SK-N-SH treated with all-trans-retinoic acid at 6 μM for 48 hours (cell line): ENCODE measurements at regions not wholly inside any gene's neighbourhood (a gene's known extent, or its start where the extent isn't known, plus 50 kb on each side); places are given as distances from the start of the nearest gene placed in this dataset.

Experiments used
- ATAC-seq: fragments of 200-7000 bp; cut with Tn5 transposase; 3 replicates; pipeline ENCODE4 v1.9.1; 2020; ENCODE audit warnings: mild to moderate bottlenecking, moderate library complexity
- ARNTL ChIP-seq: fragments of 450-650 bp; formaldehyde crosslinking; IDR thresholded peaks from 2 replicates; pipeline ENCODE4 v1.5.0; 2020; ENCODE audit warnings: low read depth, mild to moderate bottlenecking, moderate library complexity, borderline replicate concordance
- BACH2 ChIP-seq: fragments of 250-450 bp; sonication (Bioruptor Pico); IDR thresholded peaks from 2 replicates; pipeline ENCODE4 v1.9.0; 2021; ENCODE audit warnings: mild to moderate bottlenecking, borderline replicate concordance
- CREB5 ChIP-seq: fragments of 250-450 bp; sonication (Bioruptor Pico); IDR thresholded peaks from 2 replicates; pipeline ENCODE4 v1.5.1; 2020; ENCODE audit warnings: low read depth, mild to moderate bottlenecking, moderate library complexity
- CSDC2 ChIP-seq: fragments of 250-450 bp; sonication (Bioruptor Pico); IDR thresholded peaks from 2 replicates; pipeline ENCODE4 v1.5.0; 2020; ENCODE audit warnings: mild to moderate bottlenecking, moderate library complexity
- CSRNP3 ChIP-seq: fragments of 250-450 bp; sonication (Bioruptor Pico); IDR thresholded peaks from 2 replicates; pipeline ENCODE4 v1.5.1; 2021; ENCODE audit warnings: mild to moderate bottlenecking, moderate library complexity
- ESRRG ChIP-seq: fragments of 250-450 bp; sonication (Bioruptor Pico); IDR thresholded peaks from 2 replicates; pipeline ENCODE4 v1.6.1; 2021; ENCODE audit warnings: mild to moderate bottlenecking
- GLIS3 ChIP-seq: fragments of 250-450 bp; sonication (Bioruptor Pico); IDR thresholded peaks from 2 replicates; pipeline ENCODE4 v1.5.0; 2020; ENCODE audit warnings: mild to moderate bottlenecking, moderate library complexity
- ISL1 ChIP-seq: fragments of 250-450 bp; sonication (Bioruptor Pico); IDR thresholded peaks from 2 replicates; pipeline ENCODE4 v2.1.2; 2022; ENCODE audit warnings: mild to moderate bottlenecking, moderate library complexity
- OSR1 ChIP-seq: fragments of 250-450 bp; sonication (Bioruptor Pico); IDR thresholded peaks from 2 replicates; pipeline ENCODE4 v1.8.0; 2022; ENCODE audit warnings: moderate library complexity, mild to moderate bottlenecking, inconsistent platforms
- PATZ1 ChIP-seq: fragments of 250-450 bp; sonication (Bioruptor Pico); IDR thresholded peaks from 2 replicates; pipeline ENCODE4 v1.8.0; 2020; ENCODE audit warnings: mild to moderate bottlenecking, moderate library complexity, borderline replicate concordance
- POU6F1 ChIP-seq: fragments of 250-450 bp; sonication (Bioruptor Pico); IDR thresholded peaks from 2 replicates; pipeline ENCODE4 v1.8.0; 2021; ENCODE audit warnings: low read depth, mild to moderate bottlenecking, moderate library complexity, borderline replicate concordance
- PPARA ChIP-seq: fragments of 250-450 bp; sonication (Bioruptor Pico); IDR thresholded peaks from 2 replicates; pipeline ENCODE4 v1.5.0; 2020; ENCODE audit warnings: mild to moderate bottlenecking, borderline replicate concordance
- RARB ChIP-seq: fragments of 250-450 bp; sonication (Bioruptor Pico); IDR thresholded peaks from 2 replicates; pipeline ENCODE4 v1.8.0; 2021; ENCODE audit warnings: mild to moderate bottlenecking, moderate library complexity
- SNAI2 ChIP-seq: fragments of 250-450 bp; sonication (Bioruptor Pico); IDR thresholded peaks from 2 replicates; pipeline ENCODE4 v1.5.0; 2020; ENCODE audit warnings: mild to moderate bottlenecking, moderate library complexity
- TCF4 ChIP-seq: fragments of 250-450 bp; sonication (Bioruptor Pico); IDR thresholded peaks from 2 replicates; pipeline ENCODE4 v1.8.0; 2021; ENCODE audit warnings: mild to moderate bottlenecking, moderate library complexity, borderline replicate concordance
- TOX ChIP-seq: fragments of 250-450 bp; sonication (Bioruptor Pico); IDR thresholded peaks from 2 replicates; pipeline ENCODE4 v1.8.0; 2021; ENCODE audit warnings: mild to moderate bottlenecking, moderate library complexity, borderline replicate concordance
- TSHZ2 ChIP-seq: fragments of 250-450 bp; sonication (Bioruptor Pico); IDR thresholded peaks from 2 replicates; pipeline ENCODE4 v1.5.0; 2020; ENCODE audit warnings: mild to moderate bottlenecking, moderate library complexity
- ZC3H10 ChIP-seq: fragments of 250-450 bp; sonication (Bioruptor Pico); IDR thresholded peaks from 2 replicates; pipeline ENCODE4 v1.5.1; 2021; ENCODE audit warnings: mild to moderate bottlenecking, moderate library complexity
- ZFP3 ChIP-seq: fragments of 250-450 bp; sonication (Bioruptor Pico); IDR thresholded peaks from 2 replicates; pipeline ENCODE4 v1.5.0; 2020; ENCODE audit warnings: mild to moderate bottlenecking, moderate library complexity
- ZNF70 ChIP-seq: fragments of 450-650 bp; formaldehyde crosslinking; IDR thresholded peaks from 2 replicates; pipeline ENCODE4 v1.5.0; 2020; ENCODE audit warnings: mild to moderate bottlenecking, moderate library complexity

GRCh38 chr6:135586844-135587243 lies 89.3 kb upstream of the AHI1 start:
- no peak for TF ChIP-seq BACH2 (CRISPR knock-in tag)
- no peak for TF ChIP-seq ZC3H10 (CRISPR knock-in tag)
- TF ChIP-seq ARNTL = no peak
- no peak for TF ChIP-seq PATZ1
- TF ChIP-seq CSDC2 (CRISPR knock-in tag) = no peak
- TF ChIP-seq OSR1 = no peak
- no peak for TF ChIP-seq GLIS3 (CRISPR knock-in tag)
- no peak for TF ChIP-seq RARB (CRISPR knock-in tag)
- no peak for TF ChIP-seq ZFP3 (CRISPR knock-in tag)
- no peak for TF ChIP-seq ESRRG (CRISPR knock-in tag)
- TF ChIP-seq PPARA (CRISPR knock-in tag) = no peak
- no peak for TF ChIP-seq TOX (CRISPR knock-in tag)
- TF ChIP-seq ISL1 (CRISPR knock-in tag) = no peak
- no peak for TF ChIP-seq SNAI2
- ATAC-seq = no peak

GRCh38 chr6:135592276-135592675 lies 94.7 kb upstream of the AHI1 start:
- ATAC-seq = no peak
- no peak for TF ChIP-seq ESRRG (CRISPR knock-in tag)
- TF ChIP-seq GLIS3 (CRISPR knock-in tag) = no peak

GRCh38 chr6:135594000-135594399 lies 96.5 kb upstream of the AHI1 start:
- no peak for ATAC-seq
- no peak for TF ChIP-seq GLIS3 (CRISPR knock-in tag)
- no peak for TF ChIP-seq CSDC2 (CRISPR knock-in tag)
- TF ChIP-seq TCF4 (CRISPR knock-in tag) = no peak

DNA sequence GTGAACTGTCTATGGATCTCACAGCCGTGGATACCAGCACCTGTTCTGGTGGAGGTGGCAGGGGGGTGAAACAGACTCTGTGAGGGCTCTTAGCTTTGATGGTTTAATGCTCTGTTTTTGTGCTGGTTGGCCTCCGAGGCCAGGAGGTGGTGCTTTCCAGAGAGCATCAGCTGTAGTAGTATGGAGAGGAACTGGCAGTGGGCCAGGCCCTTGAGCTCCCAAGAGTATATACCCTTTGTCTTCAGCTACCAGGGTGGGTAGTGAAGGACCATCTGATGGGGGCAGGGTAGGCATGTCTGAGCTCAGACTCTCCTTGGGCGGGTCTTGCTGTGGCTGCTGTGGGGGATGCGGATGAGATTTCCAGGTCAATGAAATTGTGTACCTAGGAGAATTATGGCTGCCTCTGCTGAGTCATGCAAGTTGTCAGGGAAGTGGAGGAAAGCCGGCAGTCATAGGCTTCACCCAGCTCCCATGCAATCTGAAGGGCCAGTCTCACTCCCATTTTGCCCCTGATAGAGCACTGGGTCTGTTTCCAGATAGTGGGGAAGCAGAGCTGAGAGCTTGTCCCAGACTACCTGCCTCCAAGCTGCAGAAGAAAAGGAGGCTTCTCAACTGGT lies 102.7 kb upstream of the AHI1 start:
- ATAC-seq = no peak
- TF ChIP-seq SNAI2 (no peak), ESRRG (CRISPR knock-in tag) (no peak), BACH2 (CRISPR knock-in tag) (no peak), POU6F1 (CRISPR knock-in tag) (no peak), ARNTL (no peak), TSHZ2 (no peak), CREB5 (CRISPR knock-in tag) (no peak), PPARA (CRISPR knock-in tag) (no peak), RARB (CRISPR knock-in tag) (no peak), ZNF70 (CRISPR knock-in tag) (no peak), TOX (CRISPR knock-in tag) (no peak), PATZ1 (no peak), ZFP3 (CRISPR knock-in tag) (no peak), ZC3H10 (CRISPR knock-in tag) (no peak), CSRNP3 (CRISPR knock-in tag) (no peak), ISL1 (CRISPR knock-in tag) (no peak)
